ENCODE measurements at regions not wholly inside any gene's neighbourhood (a gene's known extent, or its start where the extent isn't known, plus 50 kb on each side); places are given as distances from the start of the nearest gene placed in this dataset.
"Not testable (repeated sequence)": the region's sequence is repeated elsewhere in the genome, so short reads cannot be mapped to it uniquely, and the experiment has no call there.

DNA sequence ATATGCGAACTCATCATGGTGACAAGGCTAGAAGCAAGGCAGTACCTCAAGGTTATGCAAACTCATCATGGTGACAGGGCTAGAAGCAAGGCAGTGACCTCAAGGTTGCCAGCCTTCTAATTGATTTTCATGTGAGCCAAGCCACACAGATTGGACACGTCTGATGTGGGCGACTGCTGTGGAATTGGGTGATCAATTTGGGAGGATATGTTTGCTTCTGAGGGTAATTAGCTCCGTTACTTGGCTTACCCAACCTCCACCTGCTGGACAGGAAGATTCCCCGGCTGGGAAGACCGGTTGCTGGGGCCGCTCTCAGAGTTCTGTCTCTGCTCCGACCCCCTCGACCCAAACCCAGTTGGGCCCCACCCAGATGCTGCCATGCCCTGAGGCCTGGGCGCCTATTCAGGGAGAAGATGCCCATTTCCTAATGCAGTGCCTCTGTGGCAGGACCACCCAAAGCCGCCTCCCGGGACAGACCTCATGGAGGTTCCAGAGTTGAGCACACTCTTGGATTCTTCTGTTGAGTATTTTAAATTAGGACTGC lies 69.9 kb upstream of the SHANK2 start:
- in situ Hi-C loops (cut with MboI; ENCODE audit: low sequenced_read_pairs): no loop called here
- Histone ChIP-seq H3K4me3 (no peak overlapping the region), H3K9me3 (no peaks in the 10 kb centered on the region), H3K36me3 (replicated peaks) (no peaks in the 10 kb centered on the region), H3K4me1 (no peaks in the 10 kb centered on the region), H3K27me3 (ENCODE audit: low read depth) (no peaks in the 10 kb centered on the region)
- DNase-seq (ENCODE audit: low spot score in 2 of 2): no peak

DNA sequence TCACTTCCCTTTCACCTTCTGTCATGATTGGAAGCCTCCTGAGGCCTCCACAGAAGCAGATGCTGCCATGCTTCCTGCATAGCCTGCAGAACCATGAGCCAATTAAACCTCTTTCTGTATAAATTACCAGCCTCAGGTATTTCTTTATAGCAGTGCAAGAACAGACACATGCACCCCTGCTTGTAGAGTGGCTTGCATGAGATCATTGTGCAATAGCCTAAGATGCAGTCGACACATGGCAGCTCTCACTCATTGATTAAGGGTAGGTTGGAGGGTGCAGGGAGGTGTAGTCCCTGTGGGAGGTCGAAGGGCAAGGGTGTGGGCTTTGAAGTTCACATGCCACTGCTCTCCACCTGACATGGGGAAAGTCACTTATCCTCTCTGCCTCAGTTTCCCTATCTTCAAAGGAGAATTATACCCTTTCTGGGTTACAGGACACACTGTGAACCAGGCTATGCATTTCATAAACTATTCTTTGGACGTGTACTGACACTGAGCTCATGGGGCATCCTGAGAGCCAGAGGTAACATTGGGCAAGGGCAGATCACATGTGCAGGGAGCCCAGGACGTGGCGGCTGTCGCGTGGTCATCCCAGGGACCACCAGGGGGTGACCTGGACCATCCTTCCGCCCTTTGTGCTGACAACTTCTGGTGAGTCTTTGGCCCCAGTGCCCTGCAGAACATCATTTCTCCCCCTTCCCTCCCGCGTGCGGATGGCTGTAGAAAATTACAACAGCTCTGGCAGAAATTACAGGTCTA lies 69.2 kb upstream of the SHANK2 start:
- H3K4me1 ChIP-seq: no peaks in the 10 kb centered on the region
- no peak overlapping the region for H3K4me3 ChIP-seq
- no peaks in the 10 kb centered on the region for H3K9me3 ChIP-seq
- in situ Hi-C loops (cut with MboI; ENCODE audit: low sequenced_read_pairs): no loop called here
- DNase-seq (ENCODE audit: low spot score in 2 of 2): no peak
- H3K36me3 ChIP-seq (replicated peaks): no peaks in the 10 kb centered on the region
- no peaks in the 10 kb centered on the region for H3K27me3 ChIP-seq (ENCODE audit: low read depth)

DNA sequence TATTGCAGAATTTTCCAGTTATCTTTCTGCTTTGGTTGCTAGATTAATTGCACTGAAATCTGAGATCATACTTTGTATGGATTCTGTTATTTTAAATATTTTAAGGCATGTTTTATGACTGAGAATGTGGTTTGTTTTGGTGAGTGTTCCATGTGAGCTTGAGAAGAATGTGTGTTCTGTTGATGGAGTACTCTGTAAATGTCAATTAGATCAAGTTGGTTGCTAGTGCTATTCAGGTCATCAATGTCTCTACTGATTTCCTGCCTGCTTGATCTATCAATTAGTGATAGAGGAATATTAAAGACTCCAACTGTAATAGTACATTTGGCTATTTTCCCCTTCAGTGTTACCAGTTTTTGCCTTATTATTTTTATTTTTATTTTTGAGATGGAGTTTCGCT lies 64.3 kb upstream of the SHANK2 start:
- no peaks in the 10 kb centered on the region for H3K36me3 ChIP-seq (replicated peaks)
- H3K27me3 ChIP-seq (ENCODE audit: low read depth): no peaks in the 10 kb centered on the region
- no peaks in the 10 kb centered on the region; the same call in 1 of the 2 replicates for H3K9me3 ChIP-seq
- in situ Hi-C loops (cut with MboI; ENCODE audit: low sequenced_read_pairs): no loop called here
- DNase-seq (ENCODE audit: low spot score in 2 of 2): no peak
- H3K4me1 ChIP-seq: no peaks in the 10 kb centered on the region
- H3K4me3 ChIP-seq: no peak overlapping the region

DNA sequence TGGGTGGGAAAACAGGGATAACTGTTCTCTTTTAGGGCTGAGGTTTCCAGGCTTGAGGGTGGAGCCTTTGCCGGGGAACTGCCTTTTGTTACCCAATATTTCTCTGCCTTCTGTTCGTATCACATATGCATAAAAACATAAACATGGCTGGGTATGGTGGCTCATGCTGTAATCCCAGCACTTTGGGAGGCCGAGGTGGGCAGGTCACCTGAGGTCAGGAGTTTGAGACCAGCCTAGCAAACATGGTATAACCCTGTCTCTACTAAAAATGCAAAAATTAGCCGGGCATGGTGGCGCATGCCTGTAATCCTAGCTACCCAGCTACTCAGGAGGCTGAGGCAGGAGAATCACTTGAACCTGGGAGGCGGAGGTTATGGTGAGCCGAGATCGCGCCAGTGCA lies 60.2 kb upstream of the SHANK2 start:
- H3K36me3 ChIP-seq (replicated peaks); H3K27me3 ChIP-seq (ENCODE audit: low read depth); H3K4me3 ChIP-seq; H3K9me3 ChIP-seq; H3K4me1 ChIP-seq; in situ Hi-C loops (cut with MboI; ENCODE audit: low sequenced_read_pairs): not testable (repeated sequence)
- DNase-seq (ENCODE audit: low spot score in 2 of 2): peak in 1 of 2 experiments; percentile 1

DNA sequence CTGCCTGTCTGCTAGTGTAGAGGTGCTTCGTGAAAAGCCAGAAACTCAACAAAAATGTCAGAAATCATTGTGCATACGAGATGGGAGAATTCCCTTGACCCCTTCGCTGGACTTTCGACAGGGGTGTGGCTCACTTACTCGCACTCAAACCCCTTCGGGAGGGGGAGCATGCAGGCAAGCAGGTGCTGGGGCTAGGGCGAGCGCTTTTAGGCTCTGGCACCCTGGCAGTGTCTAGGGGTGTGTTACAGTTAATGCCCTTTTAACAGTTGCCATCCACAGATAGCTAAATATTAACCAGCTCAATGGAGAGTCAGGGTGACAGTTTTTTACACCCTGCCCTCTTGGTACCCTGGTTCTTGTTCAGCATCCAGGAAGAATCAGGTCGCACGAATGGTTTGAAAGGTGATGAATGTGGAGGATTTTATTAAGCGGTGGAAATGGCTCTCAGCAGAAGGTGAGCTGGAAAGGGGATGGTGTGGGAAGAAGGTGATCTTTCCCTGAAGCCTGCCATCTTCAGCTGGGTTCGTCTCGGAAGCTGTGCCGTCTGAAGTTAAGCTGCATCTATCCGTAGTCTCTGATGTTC lies 59.6 kb upstream of the SHANK2 start:
- no peaks in the 10 kb centered on the region for H3K36me3 ChIP-seq (replicated peaks)
- H3K4me1 ChIP-seq: no peaks in the 10 kb centered on the region
- DNase-seq (ENCODE audit: low spot score in 2 of 2): no peak
- in situ Hi-C loops (cut with MboI; ENCODE audit: low sequenced_read_pairs): no loop called here
- H3K4me3 ChIP-seq: no peak overlapping the region
- no peaks in the 10 kb centered on the region; the same call in 1 of the 2 replicates for H3K9me3 ChIP-seq
- no peaks in the 10 kb centered on the region for H3K27me3 ChIP-seq (ENCODE audit: low read depth)

DNA sequence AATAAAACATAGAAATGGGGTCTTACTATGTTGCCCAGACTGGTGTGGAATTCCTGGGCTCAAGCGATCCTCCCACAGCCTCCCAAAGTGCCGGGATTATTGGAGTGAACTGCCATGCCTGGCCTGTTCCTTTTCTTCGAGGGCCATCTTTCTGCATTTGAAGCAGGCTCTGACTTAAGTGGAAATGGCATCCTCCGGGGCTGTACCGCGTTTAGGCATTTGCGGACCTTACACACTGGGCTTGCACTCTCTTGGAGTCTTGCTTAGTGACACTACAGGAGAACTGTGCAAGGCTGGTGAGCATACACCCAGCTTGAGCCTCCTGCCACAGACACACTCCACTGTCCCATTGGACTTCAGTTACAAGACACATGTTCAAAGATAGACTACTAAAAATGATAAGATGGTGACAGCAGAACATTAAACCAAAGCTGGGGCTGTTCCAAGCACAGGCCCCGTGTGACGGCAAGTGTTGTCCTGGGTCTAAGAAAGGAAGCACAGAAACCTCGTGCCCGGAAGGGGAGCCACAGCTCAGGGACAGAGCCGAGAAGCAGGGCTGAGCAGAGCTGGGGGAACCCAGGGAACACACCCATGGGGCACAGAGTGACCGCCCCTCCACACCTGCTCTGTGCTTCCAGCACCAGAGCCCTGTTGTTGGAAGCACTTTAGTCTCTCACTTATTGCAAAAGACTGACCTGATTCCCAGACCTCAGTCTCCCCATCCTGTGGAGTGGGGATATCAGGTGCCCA lies 59.0 kb upstream of the SHANK2 start:
- H3K27me3 ChIP-seq (ENCODE audit: low read depth): no peaks in the 10 kb centered on the region
- no peaks in the 10 kb centered on the region for H3K36me3 ChIP-seq (replicated peaks)
- no peaks in the 10 kb centered on the region for H3K4me1 ChIP-seq
- H3K9me3 ChIP-seq: no peaks in the 10 kb centered on the region; the same call in 1 of the 2 replicates
- no peak for DNase-seq (ENCODE audit: low spot score in 2 of 2)
- in situ Hi-C loops (cut with MboI; ENCODE audit: low sequenced_read_pairs): no loop called here
- H3K4me3 ChIP-seq: no peak overlapping the region

DNA sequence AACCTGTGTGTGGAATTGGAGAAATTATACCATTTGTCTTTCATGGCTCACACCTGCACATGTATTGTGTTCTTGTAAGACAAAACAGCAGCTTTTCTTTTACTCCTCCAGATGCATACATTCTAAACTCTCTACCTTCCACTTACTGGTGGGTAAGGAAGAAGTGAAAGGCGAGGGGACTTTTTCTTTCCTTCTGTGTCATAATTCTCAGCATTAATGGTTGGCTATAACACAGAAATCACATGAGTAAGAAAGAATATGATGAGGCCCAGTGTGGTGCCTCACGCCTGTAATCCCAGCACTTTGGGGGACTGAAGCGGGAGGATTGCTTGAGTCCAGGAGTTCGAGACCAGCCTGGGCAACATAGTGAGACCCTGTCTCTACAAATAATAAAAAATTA lies 57.8 kb upstream of the SHANK2 start:
- H3K4me3 ChIP-seq: no peak overlapping the region
- H3K27me3 ChIP-seq (ENCODE audit: low read depth): no peaks in the 10 kb centered on the region
- no peaks in the 10 kb centered on the region for H3K36me3 ChIP-seq (replicated peaks)
- in situ Hi-C loops (cut with MboI; ENCODE audit: low sequenced_read_pairs): no loop called here
- no peaks in the 10 kb centered on the region for H3K9me3 ChIP-seq
- no peak for DNase-seq (ENCODE audit: low spot score in 2 of 2)
- H3K4me1 ChIP-seq: no peaks in the 10 kb centered on the region

DNA sequence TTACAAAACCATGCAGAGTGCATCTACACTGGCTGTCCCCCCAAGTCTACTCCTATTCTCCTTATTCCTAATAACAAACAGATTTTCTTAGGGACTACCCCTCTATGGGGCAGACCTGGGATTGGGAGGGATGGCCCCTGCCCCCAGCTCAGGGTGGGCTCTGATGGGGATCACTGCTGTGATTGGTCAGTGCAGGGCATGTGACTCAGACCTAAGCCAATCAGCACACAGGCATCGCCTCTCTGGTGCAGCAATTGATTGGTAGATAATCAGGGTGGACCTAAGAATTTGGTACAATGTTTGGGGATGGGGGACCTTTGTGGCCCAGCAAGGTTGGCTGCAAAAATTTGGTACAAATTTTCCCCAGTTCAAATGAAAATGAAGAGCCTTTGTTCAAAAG lies 57.2 kb upstream of the SHANK2 start:
- H3K9me3 ChIP-seq: no peaks in the 10 kb centered on the region
- H3K4me1 ChIP-seq: no peaks in the 10 kb centered on the region
- no peak overlapping the region for H3K4me3 ChIP-seq
- DNase-seq (ENCODE audit: low spot score in 2 of 2): no peak
- no peaks in the 10 kb centered on the region for H3K27me3 ChIP-seq (ENCODE audit: low read depth)
- in situ Hi-C loops (cut with MboI; ENCODE audit: low sequenced_read_pairs): no loop called here
- no peaks in the 10 kb centered on the region for H3K36me3 ChIP-seq (replicated peaks)

DNA sequence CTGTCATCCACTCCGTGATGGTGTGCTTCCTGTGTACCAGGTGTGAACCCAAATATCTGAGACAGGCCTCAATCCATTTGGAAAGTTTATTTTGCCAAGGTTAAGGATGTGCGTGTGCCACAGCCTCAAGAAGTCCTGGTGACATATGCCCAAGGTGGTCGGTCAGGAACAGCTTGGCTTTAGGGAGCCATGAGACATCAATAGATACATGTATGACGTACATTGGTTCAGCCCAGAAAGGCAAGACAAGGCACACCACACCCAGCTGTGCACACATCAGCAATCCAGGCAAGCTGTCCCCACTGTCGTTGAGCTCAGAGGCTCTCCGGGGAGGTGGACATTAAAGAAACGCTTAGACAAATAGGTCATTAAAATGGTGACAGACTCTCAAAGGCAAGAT lies 56.8 kb upstream of the SHANK2 start:
- Histone ChIP-seq H3K4me3 (no peak overlapping the region), H3K4me1 (no peaks in the 10 kb centered on the region), H3K27me3 (ENCODE audit: low read depth) (no peaks in the 10 kb centered on the region), H3K9me3 (no peaks in the 10 kb centered on the region), H3K36me3 (replicated peaks) (no peaks in the 10 kb centered on the region)
- in situ Hi-C loops (cut with MboI; ENCODE audit: low sequenced_read_pairs): no loop called here
- DNase-seq (ENCODE audit: low spot score in 2 of 2): no peak

DNA sequence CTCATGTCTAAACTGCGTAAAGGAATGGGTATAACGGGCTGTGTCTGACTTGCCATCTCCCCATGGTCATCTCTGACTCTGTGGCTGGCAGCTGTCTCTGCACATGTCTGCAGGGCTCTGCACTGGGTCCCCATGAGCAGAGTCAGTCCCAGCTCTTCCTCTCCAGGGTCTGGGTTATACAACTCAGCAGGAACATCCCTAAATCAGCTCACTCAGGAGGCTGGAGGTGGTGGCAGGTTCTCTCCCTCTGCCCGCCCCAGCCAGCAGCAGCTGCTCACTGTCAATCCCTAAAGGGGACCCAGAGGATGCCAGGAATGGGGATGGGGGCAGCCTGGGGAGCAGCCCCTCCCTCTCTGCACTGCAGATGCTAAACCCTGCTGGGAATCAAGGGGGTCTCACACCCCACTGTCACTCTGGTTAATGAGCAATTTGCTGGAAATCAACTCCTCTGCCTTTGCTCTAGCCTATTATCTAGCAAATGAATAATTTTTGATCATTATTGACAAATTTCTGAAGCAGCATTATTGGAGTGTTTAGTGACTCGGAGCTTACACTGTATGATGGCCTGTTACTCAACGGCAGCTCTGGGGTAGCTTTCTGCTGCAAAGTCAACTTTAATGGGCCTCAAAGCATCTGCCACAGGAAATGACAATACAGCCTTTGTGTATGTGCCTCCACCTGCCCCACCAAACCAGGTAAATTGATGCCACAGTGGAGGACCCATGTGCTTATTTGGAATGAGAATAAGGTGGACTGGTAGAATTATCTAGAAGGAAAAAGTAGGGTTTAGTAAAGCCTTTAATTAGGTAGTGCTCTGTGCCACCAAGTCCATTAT lies 55.7 kb upstream of the SHANK2 start:
- Histone ChIP-seq H3K9me3 (no peaks in the 10 kb centered on the region), H3K4me1 (no peaks in the 10 kb centered on the region), H3K4me3 (no peak overlapping the region), H3K36me3 (replicated peaks) (no peaks in the 10 kb centered on the region), H3K27me3 (ENCODE audit: low read depth) (no peaks in the 10 kb centered on the region)
- DNase-seq (ENCODE audit: low spot score in 2 of 2): no peak
- in situ Hi-C loops (cut with MboI; ENCODE audit: low sequenced_read_pairs): no loop called here

DNA sequence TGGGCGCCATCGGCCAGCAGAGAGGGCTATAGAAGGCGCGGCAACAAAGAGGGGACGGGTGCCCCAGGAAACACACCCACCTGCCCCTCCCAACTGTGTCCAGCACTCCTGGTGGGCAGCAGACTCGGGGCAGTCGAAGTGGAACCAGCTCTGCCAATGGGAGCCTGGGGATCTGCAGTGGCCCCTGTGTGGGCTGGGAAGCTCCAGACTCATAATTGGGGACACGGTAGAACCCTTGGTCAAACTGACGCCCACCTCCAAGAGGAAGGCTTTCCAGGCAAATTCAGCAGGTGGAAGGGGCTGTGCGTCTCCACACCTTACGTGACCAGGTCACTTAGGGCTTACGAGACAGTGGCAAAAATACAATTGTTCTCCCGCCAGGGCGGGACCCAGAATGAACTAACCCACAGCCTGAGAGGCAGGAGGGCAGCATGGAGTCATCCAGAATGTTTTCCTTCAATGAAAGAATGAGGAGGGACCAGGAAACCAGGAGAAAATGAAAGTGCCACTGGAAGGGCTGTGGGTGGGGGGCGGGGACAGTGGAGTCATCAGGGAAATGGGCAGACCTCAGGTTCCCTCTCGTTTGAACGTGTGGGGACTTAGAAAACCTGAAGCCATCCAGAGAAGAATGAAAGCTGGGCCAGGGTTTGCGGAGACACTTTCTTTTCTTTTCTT lies 53.2 kb upstream of the SHANK2 start:
- DNase-seq (ENCODE audit: low spot score in 2 of 2): no peak
- H3K4me1 ChIP-seq: no peaks in the 10 kb centered on the region
- no peak overlapping the region for H3K4me3 ChIP-seq
- no peaks in the 10 kb centered on the region for H3K36me3 ChIP-seq (replicated peaks)
- H3K9me3 ChIP-seq: no peaks in the 10 kb centered on the region
- in situ Hi-C loops (cut with MboI; ENCODE audit: low sequenced_read_pairs): no loop called here
- H3K27me3 ChIP-seq (ENCODE audit: low read depth): no peaks in the 10 kb centered on the region

DNA sequence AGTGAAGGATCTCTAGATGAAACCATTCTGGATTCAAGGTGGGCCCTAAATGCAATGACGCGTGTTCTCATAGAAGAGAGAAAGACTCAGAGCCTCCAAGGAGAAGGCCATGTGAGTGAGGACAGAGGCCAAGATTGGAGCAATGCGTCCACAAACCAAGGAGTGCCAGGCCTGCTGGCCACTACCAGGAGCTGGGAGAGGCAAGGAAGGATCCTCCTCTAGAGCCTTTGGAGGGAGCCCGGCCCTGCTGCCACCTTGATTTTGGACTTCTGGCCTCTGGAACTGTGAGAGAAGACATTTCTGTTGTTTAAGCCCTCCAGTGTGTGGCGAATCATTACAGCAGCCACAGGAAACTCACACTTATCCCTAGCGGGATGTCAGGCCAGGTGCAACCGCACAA lies 52.7 kb upstream of the SHANK2 start:
- H3K36me3 ChIP-seq (replicated peaks): no peaks in the 10 kb centered on the region
- H3K27me3 ChIP-seq (ENCODE audit: low read depth): no peaks in the 10 kb centered on the region
- no peak for DNase-seq (ENCODE audit: low spot score in 2 of 2)
- H3K4me3 ChIP-seq: no peak overlapping the region
- no peaks in the 10 kb centered on the region for H3K9me3 ChIP-seq
- in situ Hi-C loops (cut with MboI; ENCODE audit: low sequenced_read_pairs): no loop called here
- no peaks in the 10 kb centered on the region for H3K4me1 ChIP-seq

DNA sequence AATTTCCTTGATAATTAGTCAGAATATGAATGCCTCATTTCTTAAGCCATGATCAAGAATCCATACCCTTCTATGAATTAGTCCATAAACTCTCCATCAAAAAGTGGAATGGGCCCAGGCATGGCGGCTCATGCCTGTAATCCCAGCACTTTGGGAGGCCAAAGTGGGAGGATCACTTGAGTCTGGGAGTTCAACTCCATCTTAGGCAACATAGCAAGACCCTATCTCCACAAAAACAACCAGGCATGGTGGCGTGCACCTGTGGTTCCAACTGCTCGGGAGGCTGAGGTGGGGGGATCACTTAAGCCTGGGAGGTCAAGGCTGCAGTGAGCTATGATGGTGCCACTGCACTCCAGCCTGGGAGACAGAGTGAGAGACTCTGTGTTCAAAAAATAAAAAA lies 52.1 kb upstream of the SHANK2 start:
- Histone ChIP-seq H3K4me3 (no peak overlapping the region), H3K4me1 (no peaks in the 10 kb centered on the region), H3K27me3 (ENCODE audit: low read depth) (no peaks in the 10 kb centered on the region), H3K9me3 (no peaks in the 10 kb centered on the region), H3K36me3 (replicated peaks) (no peaks in the 10 kb centered on the region)
- no peak for DNase-seq (ENCODE audit: low spot score in 2 of 2)
- in situ Hi-C loops (cut with MboI; ENCODE audit: low sequenced_read_pairs): no loop called here

All from HAP-1 (cell line).